AG20443 (cell line): ENCODE measurements at regions not wholly inside any gene's neighbourhood (a gene's known extent, or its start where the extent isn't known, plus 50 kb on each side); places are given as distances from the start of the nearest gene placed in this dataset.

Experiments used
- DNase-seq: peaks from one replicate; pipeline ENCODE4 v3.0.0; 2012; ENCODE audit warnings: low spot score, mixed read lengths

- no peak for DNase-seq
These were observed 79.0 kb upstream of the TCF7L2 start for GRCh38 chr10:112871021-112871420.

DNA sequence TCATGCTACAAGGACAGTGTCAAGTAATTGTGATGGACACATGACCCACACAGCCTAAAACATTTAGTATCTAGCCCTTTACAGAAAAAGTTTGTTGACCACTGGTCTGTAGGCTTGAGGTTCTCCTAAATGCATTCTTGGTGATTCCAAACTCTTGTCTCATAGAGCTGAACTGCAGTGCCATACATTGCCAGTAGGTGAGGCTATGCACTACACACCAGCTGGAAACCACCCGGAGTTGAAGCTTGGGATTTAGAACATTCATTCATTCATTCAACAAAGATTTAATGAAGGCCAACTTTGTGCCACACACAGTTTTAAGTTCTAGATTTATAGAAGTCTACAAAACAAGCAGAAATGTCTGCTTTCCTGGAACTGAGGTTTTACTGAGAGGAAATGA, 77.3 kb upstream of the TCF7L2 start:
- no peak for DNase-seq

- no peak for DNase-seq
These were observed 76.5 kb upstream of the TCF7L2 start for GRCh38 chr10:112873541-112873940.

- DNase-seq = no peak
These were observed 75.1 kb upstream of the TCF7L2 start for GRCh38 chr10:112874982-112875381.

DNA sequence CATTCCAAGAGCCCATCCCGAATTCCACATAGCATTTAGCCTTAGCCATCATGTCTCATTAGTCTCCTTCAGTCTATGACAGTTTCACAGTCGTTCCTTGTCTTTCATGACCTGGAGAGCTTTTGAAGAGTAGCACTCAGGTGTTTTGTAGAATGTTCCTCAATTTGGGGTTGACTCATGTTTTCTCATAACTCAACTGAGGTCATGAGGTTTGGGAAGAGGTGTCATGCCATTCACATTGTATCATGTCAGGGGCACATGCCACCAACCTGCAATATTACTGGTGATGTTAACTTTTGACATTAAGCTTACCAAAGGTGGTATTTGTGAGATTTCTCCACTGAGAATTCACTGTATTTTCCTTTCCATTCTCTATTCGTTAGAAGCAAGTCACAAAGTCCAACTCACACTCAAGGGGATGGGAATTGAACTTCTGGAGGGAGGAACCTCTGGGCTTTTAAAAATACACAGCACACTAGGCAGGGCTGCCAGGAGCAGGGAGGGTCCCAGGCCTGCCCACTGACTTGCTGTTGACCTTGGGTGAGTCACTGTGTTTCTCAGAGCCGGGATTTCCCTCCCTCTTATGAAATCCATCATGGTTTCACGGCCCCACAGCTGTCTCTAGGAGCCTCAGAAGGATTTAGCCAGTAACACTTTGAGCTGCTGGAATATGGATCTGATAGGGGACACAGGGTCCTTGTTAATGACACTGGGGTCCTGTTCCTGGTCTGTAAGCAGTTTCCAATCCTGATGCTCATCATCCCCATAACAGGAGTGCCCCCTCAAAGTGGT, 74.4 kb upstream of the TCF7L2 start:
- peak; percentile 67 for DNase-seq

GRCh38 chr10:112880633-112881530, 69.2 kb upstream of the TCF7L2 start:
- no peak for DNase-seq

- DNase-seq = no peak
These were observed 66.5 kb upstream of the TCF7L2 start for GRCh38 chr10:112883360-112884178.

GRCh38 chr10:112884179-112884504, 65.9 kb upstream of the TCF7L2 start:
- DNase-seq = no peak

DNA sequence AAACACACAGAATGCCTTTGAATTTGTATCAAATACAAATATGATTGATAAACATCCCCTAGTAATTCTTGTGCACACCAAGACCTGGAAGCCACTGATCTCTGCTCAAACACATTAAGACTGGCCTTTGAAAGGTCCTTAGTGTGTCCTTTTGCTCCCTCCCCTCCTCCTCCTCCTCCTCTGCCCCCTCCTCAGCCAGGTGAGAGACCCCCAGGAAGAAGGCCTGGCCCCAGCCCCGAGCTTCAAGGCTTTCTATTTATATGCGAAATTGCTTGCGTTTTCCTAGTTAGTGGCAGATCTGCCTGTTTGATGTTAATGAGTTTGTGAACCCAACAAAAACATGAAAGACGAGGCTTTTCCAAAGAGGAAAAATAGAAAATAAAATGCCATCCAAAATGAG, 63.6 kb upstream of the TCF7L2 start:
- no peak for DNase-seq

DNA sequence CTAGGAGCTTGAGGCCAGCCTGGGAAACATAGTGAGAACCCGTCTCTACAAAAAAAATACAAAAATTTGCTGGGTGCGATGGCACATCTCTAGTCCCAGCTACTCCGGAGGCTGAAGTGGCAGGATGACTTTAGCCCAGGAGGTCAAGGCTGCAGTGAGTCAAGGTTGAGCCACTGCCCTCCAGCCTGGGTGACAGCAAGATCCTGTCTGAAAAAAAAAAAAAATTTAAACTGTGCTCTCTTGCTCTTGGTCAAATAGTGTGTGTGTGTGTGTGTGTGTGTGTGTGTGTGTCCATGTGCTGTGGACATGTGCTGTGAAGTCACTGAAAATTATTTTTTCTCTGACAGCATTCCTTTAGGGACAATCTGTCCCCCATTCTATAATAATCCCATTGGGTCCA, 62.1 kb upstream of the TCF7L2 start:
- DNase-seq = no peak

- DNase-seq = no peak
These were observed 54.8 kb upstream of the TCF7L2 start for GRCh38 chr10:112895292-112895691.

DNA sequence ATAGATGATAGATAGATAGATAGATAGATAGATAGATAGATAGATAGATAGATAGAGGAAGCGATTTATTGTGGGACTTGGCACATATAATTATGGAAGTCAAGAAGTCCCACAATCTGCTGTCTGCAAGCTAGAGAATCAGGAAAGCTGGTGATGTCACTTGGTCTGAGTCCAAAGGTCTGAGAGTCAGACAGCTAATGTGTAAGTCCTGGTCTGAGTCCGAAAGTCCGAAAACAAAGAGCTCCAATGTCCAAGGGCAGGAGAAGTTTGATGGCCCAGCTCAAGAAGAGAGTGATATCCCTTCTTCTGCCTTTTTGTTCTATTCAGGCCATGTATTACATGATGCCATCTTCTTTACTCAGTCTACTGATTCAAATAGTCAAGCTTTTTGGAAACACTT, 53.8 kb upstream of the TCF7L2 start:
- DNase-seq = no peak

DNA sequence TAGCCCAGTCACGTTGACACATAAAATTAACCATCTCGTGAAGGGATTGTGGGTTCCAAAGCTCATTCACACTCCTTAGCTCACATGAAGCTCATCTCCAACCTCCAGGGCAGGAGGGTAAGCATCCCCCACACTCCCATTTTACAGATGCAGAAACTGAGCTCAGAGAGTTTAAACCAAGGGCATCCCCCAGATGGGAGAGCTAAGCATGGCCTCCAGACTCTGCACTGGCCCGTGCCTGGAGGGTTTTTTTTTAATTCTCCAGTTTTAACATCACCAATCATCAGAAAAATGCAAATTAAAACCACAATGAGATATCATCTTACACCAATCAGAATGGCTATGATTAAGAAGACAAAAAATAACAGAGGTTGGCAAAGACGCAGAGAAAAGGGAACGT, 53.3 kb upstream of the TCF7L2 start:
- no peak for DNase-seq

GRCh38 chr10:112898540-112899390, 51.3 kb upstream of the TCF7L2 start:
- DNase-seq = peak; percentile 26

- DNase-seq = no peak
These were observed 50.5 kb upstream of the TCF7L2 start for GRCh38 chr10:112899391-112900065.
